ENCODE measurements at regions not wholly inside any gene's neighbourhood (a gene's known extent, or its start where the extent isn't known, plus 50 kb on each side); places are given as distances from the start of the nearest gene placed in this dataset.
"Not testable (repeated sequence)": the region's sequence is repeated elsewhere in the genome, so short reads cannot be mapped to it uniquely, and the experiment has no call there.

- DNase-seq: no peak
These were observed 94.6 kb upstream of the RNF32 start for GRCh38 chr7:156545979-156546378.

- no peak for DNase-seq
These were observed 95.5 kb upstream of the RNF32 start for GRCh38 chr7:156544919-156545715.

- no peak for DNase-seq
These were observed 96.6 kb upstream of the RNF32 start for GRCh38 chr7:156543699-156544598.

GRCh38 chr7:156540619-156541165 lies 99.9 kb upstream of the RNF32 start:
- DNase-seq: no peak

- no peak for DNase-seq
These were observed 100.6 kb upstream of the RNF32 start for GRCh38 chr7:156539999-156540398.

- DNase-seq: no peak
These were observed 103.6 kb upstream of the RNF32 start for GRCh38 chr7:156537006-156537405.

- no peak for DNase-seq
These were observed 105.6 kb upstream of the RNF32 start for GRCh38 chr7:156534925-156535324.

- DNase-seq: no peak
These were observed 106.6 kb upstream of the RNF32 start for GRCh38 chr7:156533964-156534363.

GRCh38 chr7:156533420-156533819 lies 107.2 kb upstream of the RNF32 start:
- DNase-seq: no peak

- no peak for DNase-seq
These were observed 108.5 kb upstream of the RNF32 start for GRCh38 chr7:156532016-156532602.

- DNase-seq: no peak
These were observed 110.6 kb upstream of the RNF32 start for GRCh38 chr7:156529956-156530355.

- DNase-seq: no peak
These were observed 113.1 kb upstream of the RNF32 start for GRCh38 chr7:156527458-156527890.

- no peak for DNase-seq
These were observed 115.6 kb upstream of the RNF32 start for GRCh38 chr7:156524818-156525597.

- DNase-seq: no peak
These were observed 117.0 kb upstream of the RNF32 start for GRCh38 chr7:156523447-156524048.

- DNase-seq: no peak
These were observed 117.8 kb upstream of the RNF32 start for GRCh38 chr7:156522801-156523200.

- DNase-seq: no peak
These were observed 121.5 kb upstream of the RNF32 start for GRCh38 chr7:156519070-156519469.

- no peak for DNase-seq
These were observed 122.1 kb upstream of the RNF32 start for GRCh38 chr7:156518466-156518865.

- not testable (repeated sequence) for DNase-seq
These were observed 122.7 kb upstream of the RNF32 start for GRCh38 chr7:156517858-156518257.

GRCh38 chr7:156516791-156517378 lies 123.7 kb upstream of the RNF32 start:
- no peak for DNase-seq

- no peak for DNase-seq
These were observed 124.4 kb upstream of the RNF32 start for GRCh38 chr7:156515911-156516790.
